DMS 273 (cell line): ENCODE measurements at regions not wholly inside any gene's neighbourhood (a gene's known extent, or its start where the extent isn't known, plus 50 kb on each side); places are given as distances from the start of the nearest gene placed in this dataset.
"Not testable (repeated sequence)": the region's sequence is repeated elsewhere in the genome, so short reads cannot be mapped to it uniquely, and the experiment has no call there.

Experiments
- DNase-seq: peaks from one replicate; lab custom pipeline; 2025; ENCODE audit not compliant: unreplicated experiment; lab: John Stamatoyannopoulos, UW

DNA sequence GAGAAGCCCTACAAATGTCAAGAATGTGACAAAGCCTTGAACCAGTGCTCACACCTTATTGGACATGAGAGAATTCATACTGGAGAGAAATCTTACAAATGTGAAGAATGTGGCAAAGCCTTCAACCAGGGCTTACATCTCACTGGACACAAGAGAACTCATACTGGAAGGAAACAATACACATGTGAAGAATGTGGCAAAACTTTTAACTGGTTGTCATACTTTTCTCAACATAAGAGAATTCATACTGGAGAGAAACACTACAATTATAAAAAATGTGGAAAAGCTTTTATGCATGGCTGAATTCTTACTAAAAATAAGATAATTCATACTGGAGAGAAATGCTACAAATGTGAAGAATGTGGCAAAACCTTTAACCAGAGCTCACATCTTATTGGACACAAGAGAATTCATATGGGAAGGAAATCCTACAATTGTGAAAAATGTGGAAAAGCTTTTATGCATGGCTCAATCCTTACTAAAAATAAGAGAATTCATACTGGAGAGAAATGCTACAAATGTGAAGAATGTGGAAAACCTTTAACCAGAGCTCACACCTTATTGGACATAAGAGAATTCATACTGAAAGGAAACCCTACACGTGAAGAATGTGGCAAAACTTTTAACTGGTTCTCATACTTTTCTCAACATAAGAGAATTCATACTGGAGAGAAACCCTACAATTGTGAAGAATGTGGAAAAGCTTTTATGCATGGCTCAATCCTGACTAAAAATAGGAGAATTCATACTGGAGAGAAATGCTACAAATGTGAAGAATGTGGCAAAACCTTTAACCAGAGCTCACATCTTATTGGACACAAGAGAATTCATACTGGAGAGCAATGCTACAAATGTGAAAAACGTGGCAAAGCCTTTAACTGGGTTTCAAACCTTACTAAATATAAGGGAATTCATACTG, 350.6 kb upstream of the NUPR2 start:
- DNase-seq, result not testable (repeated sequence)

DNA sequence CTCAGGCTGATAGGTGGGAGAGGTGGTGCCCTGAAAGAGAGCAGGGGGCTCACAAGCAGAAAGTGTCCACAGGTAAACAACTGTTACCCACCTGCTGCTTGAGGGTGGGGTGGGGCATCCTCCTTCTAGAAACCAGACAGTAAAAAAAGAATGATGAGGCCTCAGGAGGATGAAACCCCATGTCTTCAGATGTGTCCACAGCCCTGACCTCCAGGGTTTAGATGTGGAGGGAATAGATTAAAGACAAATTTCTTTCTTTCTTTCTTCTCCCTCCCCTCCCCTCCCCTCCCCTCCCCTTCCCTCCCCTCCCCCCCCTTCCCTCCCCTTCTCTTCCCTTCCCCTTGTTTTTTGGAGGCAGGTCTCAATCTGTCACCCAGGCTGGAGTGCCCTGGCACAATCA, 333.5 kb upstream of the NUPR2 start:
- DNase-seq, result no peak

DNA sequence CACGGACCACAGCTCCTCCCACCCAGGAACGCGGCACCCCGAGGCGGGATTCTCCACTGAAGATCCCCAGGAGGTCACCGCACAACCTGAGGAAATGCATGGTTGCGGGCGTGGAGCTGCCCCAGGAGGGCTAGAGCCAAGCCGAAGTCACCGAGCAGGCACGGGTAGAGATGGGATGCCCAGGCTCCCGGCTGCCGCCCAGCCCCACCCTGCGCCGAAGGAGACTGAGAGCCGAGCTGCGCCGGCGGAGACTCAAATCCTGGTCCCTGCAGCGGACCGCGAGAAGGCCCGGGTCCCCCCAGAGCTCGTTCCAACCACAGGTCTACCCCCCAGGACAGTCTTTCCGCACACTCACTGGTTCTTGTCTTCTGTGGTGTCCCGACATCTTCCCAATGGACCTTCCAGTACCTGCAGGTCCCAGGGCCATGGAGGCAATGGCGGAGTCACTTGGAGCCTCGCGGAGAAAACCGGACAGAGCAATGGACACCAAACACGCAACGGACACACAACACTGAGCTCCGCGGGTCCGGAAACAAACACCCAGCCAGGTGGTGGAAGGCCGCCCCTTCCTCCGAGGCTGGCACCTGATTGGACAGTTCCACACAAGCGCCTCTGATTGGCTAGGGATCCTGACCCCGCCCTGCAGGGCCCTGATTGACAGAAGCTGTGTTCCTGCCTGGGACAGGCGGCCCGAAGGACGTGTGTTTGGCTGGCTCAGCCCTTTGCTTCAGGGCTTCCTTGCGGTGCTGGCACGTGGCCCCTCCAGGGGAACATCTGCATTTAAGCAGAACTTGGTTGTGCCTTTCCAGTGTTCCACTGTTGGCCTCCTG, 331.9 kb upstream of the NUPR2 start:
- peak; percentile 9 for DNase-seq

DNA sequence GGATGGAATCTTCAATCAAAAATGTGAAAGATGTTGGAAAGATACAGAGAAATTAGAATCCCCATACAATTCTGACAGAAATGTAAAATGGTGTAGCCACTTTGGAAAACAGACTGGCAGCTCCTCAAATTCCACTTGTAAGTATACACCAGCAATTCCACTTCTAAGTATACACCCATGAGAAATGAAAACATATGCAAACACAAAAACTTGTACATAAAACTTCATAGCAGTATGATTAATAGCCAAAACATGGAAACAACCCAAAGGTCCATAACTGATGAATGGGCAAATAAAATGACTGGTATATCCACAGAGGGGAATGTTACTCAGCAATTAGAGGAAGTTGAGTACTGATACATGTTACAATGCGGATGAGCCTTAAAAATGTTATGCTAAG, 304.3 kb upstream of the NUPR2 start:
- DNase-seq, result not testable (repeated sequence)

DNA sequence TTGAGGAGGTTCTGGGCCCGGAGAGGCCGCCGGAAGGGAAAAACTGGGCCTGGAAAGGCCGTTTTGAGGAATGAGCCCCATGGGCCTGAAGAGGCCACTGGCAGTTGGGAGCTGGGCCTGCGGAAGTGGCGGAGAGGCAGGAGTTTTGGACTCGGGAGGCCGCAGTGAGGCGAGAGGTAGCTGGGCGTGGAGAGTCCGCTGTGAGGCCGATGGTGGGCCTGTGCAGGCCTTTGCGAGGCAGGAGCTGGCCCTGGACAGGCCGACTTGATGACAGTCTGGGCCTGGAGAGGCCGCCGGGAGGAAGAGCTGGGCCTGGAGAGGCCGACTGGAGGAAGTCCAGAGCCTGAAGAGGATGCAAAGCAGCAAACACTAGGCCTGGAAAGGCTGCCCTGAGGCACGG, 259.0 kb upstream of the NUPR2 start:
- no peak for DNase-seq

DNA sequence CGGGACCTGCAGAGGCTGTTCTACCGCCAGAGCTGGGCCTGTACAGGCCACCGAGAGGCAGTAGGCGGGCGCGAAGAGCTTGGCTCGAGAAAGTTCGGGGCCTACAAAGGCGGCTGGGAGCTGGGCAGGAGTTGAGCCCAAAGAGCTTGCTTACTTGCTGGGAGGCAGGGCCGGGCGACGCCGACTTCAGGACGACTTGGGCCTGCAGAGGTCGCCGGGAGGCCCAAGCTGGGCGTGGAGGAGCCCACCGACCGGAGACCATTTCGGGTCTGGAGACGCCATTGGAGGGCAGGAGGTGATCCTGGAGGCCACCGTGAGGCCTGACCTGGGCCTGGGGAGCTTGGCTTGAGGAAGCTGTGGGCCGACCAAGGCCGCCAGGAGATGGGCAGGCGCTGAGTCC, 258.4 kb upstream of the NUPR2 start:
- not testable (repeated sequence) for DNase-seq

DNA sequence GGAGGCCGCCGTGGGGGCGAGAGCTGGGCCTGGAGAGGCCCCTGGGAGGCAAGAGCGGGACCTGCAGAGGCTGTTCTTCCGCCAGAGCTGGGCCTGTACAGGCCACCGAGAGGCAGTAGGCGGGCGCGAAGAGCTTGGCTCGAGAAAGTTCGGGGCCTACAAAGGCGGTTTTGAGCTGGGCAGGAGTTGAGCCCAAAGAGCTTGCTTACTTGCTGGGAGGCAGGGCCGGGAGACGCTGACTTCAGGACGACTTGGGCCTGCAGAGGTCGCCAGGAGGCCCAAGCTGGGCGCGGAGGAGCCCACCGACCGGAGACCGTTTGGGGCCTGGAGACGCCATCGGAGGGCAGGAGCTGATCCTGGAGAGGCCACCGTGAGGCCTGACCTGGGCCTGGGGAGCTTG, 257.1 kb upstream of the NUPR2 start:
- DNase-seq, result not testable (repeated sequence)

DNA sequence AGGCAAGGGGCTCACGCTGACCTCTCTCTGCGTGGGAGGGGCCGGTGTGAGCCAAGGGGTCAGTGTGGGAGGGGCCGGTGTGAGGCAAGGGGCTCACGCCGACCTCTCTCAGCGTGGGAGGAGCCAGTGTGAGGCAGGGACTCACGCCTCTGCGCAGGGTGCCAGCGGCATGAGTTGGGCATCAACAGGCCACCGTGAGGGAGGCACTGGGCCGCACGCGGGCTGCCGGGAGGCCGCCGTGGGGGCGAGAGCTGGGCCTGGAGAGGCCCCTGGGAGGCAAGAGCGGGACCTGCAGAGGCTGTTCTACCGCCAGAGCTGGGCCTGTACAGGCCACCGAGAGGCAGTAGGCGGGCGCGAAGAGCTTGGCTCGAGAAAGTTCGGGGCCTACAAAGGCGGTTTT, 255.6 kb upstream of the NUPR2 start:
- not testable (repeated sequence) for DNase-seq

DNA sequence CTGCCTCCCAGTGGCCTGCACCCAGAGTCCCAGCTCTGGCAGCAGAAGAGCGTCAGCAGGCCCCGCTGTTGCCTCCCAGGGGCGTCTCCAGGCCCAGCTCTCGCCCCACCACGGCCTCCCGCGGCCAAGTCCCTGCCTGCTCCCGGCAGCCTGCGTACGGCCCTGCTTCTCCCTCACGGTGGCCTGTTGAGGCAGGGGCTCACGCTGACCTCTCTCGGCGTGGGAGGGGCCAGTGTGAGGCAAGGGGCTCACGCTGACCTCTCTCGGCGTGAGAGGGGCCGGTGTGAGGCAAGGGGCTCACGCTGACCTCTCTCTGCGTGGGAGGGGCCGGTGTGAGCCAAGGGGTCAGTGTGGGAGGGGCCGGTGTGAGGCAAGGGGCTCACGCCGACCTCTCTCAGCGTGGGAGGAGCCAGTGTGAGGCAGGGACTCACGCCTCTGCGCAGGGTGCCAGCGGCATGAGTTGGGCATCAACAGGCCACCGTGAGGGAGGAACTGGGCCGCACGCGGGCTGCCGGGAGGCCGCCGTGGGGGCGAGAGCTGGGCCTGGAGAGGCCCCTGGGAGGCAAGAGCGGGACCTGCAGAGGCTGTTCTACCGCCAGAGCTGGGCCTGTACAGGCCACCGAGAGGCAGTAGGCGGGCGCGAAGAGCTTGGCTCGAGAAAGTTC, 254.1 kb upstream of the NUPR2 start:
- DNase-seq, result not testable (repeated sequence)

DNA sequence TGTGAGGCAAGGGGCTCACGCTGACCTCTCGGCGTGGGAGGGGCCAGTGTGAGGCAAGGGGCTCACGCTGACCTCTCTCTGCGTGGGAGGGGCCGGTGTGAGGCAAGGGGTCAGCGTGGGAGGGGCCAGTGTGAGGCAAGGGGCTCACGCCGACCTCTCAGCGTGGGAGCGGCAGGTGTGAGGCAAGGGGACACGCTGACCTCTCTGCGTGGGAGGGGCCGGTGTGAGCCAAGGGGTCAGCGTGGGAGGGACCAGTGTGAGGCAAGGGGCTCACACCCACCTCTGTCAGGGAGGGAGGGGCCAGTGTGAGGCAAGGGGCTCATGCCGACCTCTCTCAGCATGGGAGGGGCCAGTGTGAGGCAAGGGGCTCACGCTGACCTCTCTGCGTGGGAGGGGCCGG, 251.7 kb upstream of the NUPR2 start:
- DNase-seq, result not testable (repeated sequence)

DNA sequence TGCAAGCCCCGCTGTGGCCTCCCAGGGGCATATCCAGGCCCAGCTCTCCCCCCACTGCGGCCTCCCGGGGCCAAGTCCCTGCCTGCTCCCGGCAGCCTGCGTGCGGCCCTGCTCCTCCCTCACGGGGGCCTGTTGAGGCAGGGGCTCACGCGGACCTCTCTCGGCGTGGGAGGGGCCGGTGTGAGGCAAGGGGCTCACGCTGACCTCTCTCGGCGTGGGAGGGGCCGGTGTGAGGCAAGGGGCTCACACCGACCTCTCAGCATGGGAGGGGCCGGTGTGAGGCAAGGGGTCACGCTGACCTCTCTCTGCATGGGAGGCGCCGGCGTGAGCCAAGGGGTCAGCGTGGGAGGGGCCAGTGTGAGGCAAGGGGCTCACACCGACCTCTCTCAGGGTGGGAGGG, 251.2 kb upstream of the NUPR2 start:
- not testable (repeated sequence) for DNase-seq

DNA sequence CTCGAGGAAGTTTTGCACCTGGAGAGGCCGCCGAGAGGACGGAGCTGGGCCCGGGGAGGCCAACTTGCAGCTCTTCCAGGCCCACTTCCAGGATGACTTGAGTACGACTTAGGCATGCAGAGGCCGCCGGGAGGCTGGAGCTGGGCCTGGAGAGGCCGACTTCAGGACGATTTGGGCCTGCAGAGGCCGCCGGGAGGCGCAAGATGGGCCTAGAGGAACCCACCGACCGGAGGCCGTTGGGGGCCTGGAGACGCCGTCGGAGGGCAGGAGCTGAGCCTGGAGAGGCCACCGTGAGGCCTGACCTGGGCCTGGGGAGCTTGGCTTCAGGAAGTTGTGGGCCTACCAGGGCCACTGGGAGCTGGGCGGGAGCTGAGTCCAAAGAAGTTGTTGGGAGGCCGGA, 250.5 kb upstream of the NUPR2 start:
- not testable (repeated sequence) for DNase-seq

DNA sequence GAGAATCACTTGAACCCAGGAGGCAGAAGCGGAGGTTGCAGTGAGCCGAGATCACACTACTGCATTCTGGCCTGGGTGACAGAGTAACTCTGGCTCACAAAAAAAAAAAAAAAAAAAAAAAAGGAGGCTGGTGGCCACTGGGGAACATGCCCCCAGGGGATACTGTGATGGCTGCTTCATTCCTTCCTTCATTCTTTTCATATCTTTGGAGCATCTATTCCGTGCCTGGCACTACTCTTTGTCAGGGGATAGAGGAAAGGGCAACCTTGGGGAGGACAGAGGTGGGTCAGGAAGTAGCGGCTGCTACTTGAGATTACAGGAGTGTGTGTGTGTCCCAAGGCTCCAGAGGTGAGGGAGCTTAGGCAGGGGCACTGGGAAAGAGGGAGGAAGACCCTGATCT, 236.4 kb upstream of the NUPR2 start:
- DNase-seq, result not testable (repeated sequence)

DNA sequence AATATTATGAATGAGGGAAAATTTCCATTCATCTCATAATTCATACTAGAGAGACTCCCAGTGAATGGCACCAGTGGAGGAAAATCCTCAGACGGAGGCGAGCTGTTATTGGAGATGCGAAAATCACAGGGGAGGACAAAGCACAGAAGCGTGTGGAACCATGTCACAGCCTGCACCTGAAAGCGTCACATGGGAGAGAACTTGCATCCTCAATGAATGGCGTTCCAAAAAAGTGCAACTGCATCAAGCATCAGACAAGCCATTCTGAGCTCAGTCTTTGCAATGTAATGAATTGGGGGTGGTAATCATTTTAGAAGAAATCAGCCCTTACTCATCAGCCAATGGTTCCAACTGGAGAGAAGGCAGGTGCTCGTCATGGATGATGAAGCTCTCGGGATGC, 235.0 kb upstream of the NUPR2 start:
- DNase-seq, result not testable (repeated sequence)

DNA sequence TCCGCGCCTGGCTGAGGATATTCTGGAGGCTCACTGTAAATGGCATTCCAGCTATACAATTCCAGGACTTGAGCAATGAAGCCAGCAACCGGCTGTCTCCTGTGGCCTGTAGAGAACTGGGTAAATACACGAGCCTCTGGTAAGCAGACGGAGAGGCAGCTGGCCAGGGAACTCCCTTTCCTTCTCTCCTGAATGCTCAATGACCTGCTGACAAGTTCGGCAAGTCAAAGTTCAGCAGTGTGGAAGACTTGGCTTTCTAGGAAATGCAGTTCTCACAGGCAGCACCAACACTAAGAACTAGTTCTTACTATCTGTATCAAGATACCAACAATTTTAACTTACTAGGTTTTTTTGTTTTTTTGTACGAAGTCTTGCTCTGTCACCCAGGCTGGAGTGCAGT, 232.1 kb upstream of the NUPR2 start:
- peak; percentile 20 for DNase-seq

DNA sequence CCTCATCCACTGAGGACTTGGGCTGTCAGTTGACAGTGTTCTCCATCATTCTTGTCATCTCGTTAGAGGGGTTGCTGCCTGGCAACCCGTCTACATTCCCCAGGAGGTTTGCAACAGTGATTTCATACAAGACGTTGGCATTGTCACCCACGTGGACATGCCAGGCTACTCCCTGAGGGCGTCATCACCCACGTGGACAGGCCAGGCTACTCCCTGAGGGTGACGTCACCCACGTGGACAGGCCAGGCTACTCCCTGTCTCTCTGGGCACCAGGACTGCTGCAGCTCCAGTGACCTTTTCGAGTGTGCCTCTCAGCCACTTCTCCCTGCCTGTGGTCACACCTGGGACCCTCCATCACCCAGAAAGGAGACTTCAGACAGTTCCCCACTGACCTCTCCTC, 212.1 kb upstream of the NUPR2 start:
- not testable (repeated sequence) for DNase-seq

DNA sequence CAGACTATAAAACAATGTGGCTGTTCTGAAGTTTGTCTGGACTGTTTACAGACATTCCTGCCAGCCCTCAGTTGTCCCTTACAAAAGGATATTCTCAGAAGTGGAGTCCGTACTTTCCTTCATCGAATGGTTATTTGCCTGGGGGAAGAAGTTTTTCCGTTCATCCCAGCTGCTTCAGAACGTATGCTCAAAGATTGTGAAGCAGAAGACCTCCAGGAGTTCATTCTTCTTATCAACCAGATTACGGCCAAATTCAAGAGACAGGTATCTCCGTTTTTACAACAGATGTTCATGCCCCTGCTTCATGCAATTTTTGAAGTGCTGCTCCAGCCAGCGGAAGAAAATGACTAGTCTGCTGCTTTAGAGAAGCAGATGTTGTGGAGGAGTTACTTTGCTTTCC, 174.3 kb upstream of the NUPR2 start:
- DNase-seq, result no peak

DNA sequence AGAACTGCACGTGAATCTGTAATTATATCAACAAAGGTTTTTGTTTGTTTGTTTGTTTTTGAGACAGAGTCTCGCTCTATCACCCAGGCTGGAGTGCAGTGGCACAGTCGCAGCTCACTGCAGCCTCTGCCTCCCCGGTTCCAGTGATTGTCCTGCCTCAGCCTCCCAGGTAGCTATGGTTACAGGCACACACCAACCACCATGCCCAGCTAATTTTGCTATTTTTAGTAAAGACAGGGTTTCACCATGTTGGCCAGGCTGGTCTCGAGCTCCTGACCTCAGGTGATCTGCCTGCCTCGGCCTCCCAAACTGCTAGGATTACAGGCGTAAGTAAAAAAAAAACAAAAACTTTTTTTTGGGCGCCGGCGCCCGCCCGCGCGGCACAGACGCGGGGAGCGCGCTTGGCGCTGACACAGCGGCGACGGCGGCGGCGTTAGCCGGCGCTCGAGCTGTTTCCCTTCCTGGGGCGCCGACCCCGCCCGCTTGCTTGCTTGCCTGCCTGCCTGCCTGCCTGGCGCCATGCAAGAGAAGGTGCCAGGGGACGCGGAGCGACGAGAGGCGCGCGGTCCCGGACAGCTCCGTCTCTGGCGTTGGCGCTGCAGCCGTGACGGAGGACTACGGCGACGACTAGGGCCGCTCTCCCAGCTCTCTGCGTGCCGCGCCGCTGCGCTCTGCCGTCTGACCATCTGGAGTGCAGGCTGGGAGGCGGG, 171.4 kb upstream of the NUPR2 start:
- peak; percentile 15 for DNase-seq

DNA sequence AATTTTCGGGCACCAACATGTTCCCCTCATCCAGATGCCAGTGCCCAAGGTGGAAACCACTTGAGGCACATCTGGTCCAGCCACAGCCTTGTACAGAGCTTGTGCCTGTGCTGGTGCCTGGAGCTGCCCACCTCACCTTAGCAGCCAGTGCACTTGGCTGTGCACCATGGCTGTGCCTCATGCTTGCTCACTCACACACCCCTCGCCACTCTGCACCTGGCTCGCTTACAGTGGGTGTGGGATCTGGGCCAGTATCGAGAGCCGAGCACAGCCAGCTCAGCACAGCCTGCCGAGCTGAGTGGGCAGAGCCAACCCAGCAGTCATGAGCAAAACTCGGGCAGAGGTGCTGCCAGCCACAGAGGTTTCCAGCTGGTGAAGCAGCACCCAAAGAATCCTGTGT, 139.9 kb upstream of the NUPR2 start:
- no peak for DNase-seq

DNA sequence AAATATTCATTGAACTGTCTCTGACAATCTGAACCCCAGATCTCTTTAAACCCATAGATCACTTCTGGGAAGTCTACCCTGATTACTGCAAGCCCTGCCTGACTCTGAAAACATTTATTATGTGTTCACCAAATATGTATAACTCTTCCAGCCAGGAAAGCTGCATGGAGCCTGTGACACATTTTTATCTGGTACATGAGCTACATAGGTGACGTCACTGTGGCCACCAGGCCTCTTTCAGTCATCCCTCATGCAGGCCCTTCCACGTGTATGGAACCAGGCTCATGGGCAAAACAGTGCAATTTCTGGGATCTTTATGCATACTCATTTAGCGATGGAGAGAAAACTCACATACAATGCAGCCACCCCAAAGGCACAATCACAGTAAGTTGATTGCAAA, 133.9 kb upstream of the NUPR2 start:
- DNase-seq, result no peak

DNA sequence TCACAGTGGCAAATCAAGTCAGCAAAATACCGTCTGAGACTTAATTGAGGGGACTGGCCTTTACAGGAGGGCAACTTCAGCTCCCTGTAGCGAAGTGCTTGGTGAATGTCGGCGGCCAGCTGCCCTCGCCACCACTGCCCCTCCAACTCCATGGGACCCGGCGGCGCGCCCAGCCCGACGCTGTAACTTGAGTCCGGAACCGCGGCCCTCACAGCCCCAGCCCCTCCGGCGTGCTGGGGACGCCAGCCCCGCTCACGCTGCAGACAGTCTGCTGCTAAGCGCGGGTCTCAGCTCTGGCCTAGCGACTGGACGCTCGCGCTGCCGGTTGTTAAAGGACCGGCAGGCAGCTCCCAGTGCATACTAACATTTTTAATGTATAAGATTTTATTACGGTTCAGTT, 113.4 kb upstream of the NUPR2 start:
- DNase-seq, result no peak
